Mucosa of rectum (tissue), 2 donors: ENCODE measurements at regions not wholly inside any gene's neighbourhood (a gene's known extent, or its start where the extent isn't known, plus 50 kb on each side); places are given as distances from the start of the nearest gene placed in this dataset.

Experiments used
- H3K27ac ChIP-seq, 2 donors: one replicate each; pipeline ENCODE4 v1.7.0; 2013; ENCODE audit warnings: inconsistent platforms in 2 of 2, low read depth in 2 of 2, low read length in 2 of 2
- H3K27me3 ChIP-seq, 2 donors: one replicate each; pipeline ENCODE4 v1.7.0; 2013; ENCODE audit warnings: low read length in 2 of 2; ENCODE audit not compliant: control insufficient read depth in 2 of 2, insufficient read depth in 2 of 2
- H3K36me3 ChIP-seq, 2 donors: one replicate each; pipeline ENCODE4 v1.7.0; 2013; ENCODE audit warnings: low read length in 2 of 2; ENCODE audit not compliant: control insufficient read depth in 2 of 2, insufficient read depth in 2 of 2
- H3K4me1 ChIP-seq, 2 donors: one replicate each; pipeline ENCODE4 v1.7.0; 2013; ENCODE audit warnings: low read length in 2 of 2, mild to moderate bottlenecking in 1 of 2; ENCODE audit not compliant: control insufficient read depth in 2 of 2, insufficient read depth in 2 of 2
- H3K4me3 ChIP-seq, 2 donors: one replicate each; pipeline ENCODE4 v1.7.0; 2013; ENCODE audit warnings: low read length in 2 of 2
- H3K9ac ChIP-seq, 2 donors: one replicate each; pipeline ENCODE4 v1.7.0; 2013; ENCODE audit warnings: low read length in 2 of 2, low read depth in 1 of 2, mild to moderate bottlenecking in 1 of 2
- H3K9me3 ChIP-seq, 2 donors: one replicate each; pipeline ENCODE4 v1.7.0; 2013; ENCODE audit warnings: low read length in 2 of 2; ENCODE audit not compliant: control insufficient read depth in 2 of 2
- donor health status: healthy.
- donor health status: Normal muscosa, but diverticular disease.

GRCh38 chr3:164927728-164928127 lies 150.6 kb downstream of the SI start:
- H3K4me3 ChIP-seq = no peak overlapping the region
- no peaks in the 10 kb centered on the region for H3K27me3 ChIP-seq
- no peaks in the 10 kb centered on the region for H3K36me3 ChIP-seq
- H3K27ac ChIP-seq = no peak overlapping the region
- H3K9me3 ChIP-seq = no peaks in the 10 kb centered on the region
- H3K9ac ChIP-seq = no peak overlapping the region
- no peaks in the 10 kb centered on the region for H3K4me1 ChIP-seq

- H3K9me3 ChIP-seq = no peaks in the 10 kb centered on the region
- H3K4me3 ChIP-seq = no peak overlapping the region
- H3K27ac ChIP-seq = no peak overlapping the region
- no peaks in the 10 kb centered on the region for H3K4me1 ChIP-seq
- no peaks in the 10 kb centered on the region for H3K36me3 ChIP-seq
- H3K27me3 ChIP-seq = no peaks in the 10 kb centered on the region
- H3K9ac ChIP-seq = no peak overlapping the region
These were observed 159.4 kb downstream of the SI start for GRCh38 chr3:164918905-164919304.

GRCh38 chr3:164912916-164913315 lies 165.4 kb downstream of the SI start:
- H3K4me3 ChIP-seq = no peak overlapping the region
- no peaks in the 10 kb centered on the region for H3K27me3 ChIP-seq
- no peaks in the 10 kb centered on the region for H3K9me3 ChIP-seq
- no peaks in the 10 kb centered on the region for H3K4me1 ChIP-seq
- H3K9ac ChIP-seq = no peak overlapping the region
- no peaks in the 10 kb centered on the region for H3K36me3 ChIP-seq
- H3K27ac ChIP-seq = no peak overlapping the region

GRCh38 chr3:164903820-164904451 lies 174.4 kb downstream of the SI start:
- Histone ChIP-seq H3K27me3 (no peaks in the 10 kb centered on the region), H3K4me3 (no peak overlapping the region), H3K27ac (no peak overlapping the region), H3K4me1 (no peaks in the 10 kb centered on the region), H3K36me3 (no peaks in the 10 kb centered on the region), H3K9ac (no peak overlapping the region), H3K9me3 (no peaks in the 10 kb centered on the region)

GRCh38 chr3:164897342-164897741 lies 181.0 kb downstream of the SI start:
- H3K4me1 ChIP-seq = no peaks in the 10 kb centered on the region
- no peaks in the 10 kb centered on the region for H3K9me3 ChIP-seq
- H3K4me3 ChIP-seq = no peak overlapping the region
- no peak overlapping the region for H3K9ac ChIP-seq
- no peak overlapping the region for H3K27ac ChIP-seq
- no peaks in the 10 kb centered on the region for H3K27me3 ChIP-seq
- no peaks in the 10 kb centered on the region for H3K36me3 ChIP-seq

- Histone ChIP-seq H3K27ac (no peak overlapping the region), H3K27me3 (no peaks in the 10 kb centered on the region), H3K9ac (no peak overlapping the region), H3K9me3 (no peaks in the 10 kb centered on the region), H3K4me1 (no peaks in the 10 kb centered on the region), H3K36me3 (no peaks in the 10 kb centered on the region), H3K4me3 (no peak overlapping the region)
These were observed 188.2 kb downstream of the SI start for GRCh38 chr3:164890061-164890460.

GRCh38 chr3:164883171-164883570 lies 195.1 kb downstream of the SI start:
- no peaks in the 10 kb centered on the region for H3K36me3 ChIP-seq
- H3K9ac ChIP-seq = no peak overlapping the region
- no peaks in the 10 kb centered on the region for H3K27me3 ChIP-seq
- H3K9me3 ChIP-seq = no peaks in the 10 kb centered on the region
- no peak overlapping the region for H3K4me3 ChIP-seq
- H3K27ac ChIP-seq = no peak overlapping the region
- H3K4me1 ChIP-seq = no peaks in the 10 kb centered on the region

DNA sequence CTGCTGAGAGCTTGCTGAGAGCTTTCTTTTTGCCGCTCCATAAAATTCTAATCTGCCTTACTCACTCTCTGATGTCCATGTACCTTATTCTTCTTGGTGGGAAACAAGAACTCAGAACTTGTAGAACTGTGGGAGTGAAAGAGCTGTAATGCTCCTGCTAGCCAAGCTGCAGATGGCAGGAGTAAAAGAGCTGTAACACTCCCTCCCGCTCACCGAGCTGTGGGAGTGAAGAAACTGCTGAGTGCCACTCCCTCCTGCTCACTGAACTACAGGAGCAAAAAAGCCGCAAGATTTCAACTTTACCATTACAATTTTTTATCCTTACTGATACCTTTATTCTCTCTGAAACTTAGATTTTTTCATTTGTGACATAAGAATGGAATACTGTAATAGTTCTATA lies 199.1 kb downstream of the SI start:
- H3K27me3 ChIP-seq = no peaks in the 10 kb centered on the region
- no peak overlapping the region for H3K9ac ChIP-seq
- no peak overlapping the region for H3K27ac ChIP-seq
- H3K4me3 ChIP-seq = no peak overlapping the region
- no peaks in the 10 kb centered on the region for H3K36me3 ChIP-seq
- H3K4me1 ChIP-seq = no peaks in the 10 kb centered on the region
- H3K9me3 ChIP-seq = no peaks in the 10 kb centered on the region

DNA sequence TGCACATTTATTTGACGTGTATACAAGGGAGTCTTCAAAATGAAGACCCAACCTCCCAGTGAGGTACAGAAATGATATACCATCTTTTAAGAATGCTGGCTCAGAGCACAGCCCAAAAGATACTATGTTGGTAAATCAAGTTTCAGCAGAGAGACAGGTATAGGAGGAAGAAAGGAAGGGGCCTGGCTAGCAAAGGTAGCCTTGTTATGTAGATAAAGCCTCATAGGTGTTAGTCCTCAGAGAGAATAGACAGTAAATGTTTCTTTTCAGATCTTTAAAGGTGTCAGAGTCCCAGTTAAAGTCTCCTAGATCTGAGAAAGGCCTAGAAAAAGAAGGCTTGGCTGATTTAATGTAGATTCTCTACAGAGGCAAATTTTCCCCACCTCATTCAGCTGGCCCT lies 213.8 kb downstream of the SI start:
- no peaks in the 10 kb centered on the region for H3K36me3 ChIP-seq
- no peak overlapping the region for H3K27ac ChIP-seq
- H3K27me3 ChIP-seq = no peaks in the 10 kb centered on the region
- no peak overlapping the region for H3K9ac ChIP-seq
- H3K9me3 ChIP-seq = no peaks in the 10 kb centered on the region
- H3K4me3 ChIP-seq = no peak overlapping the region
- no peaks in the 10 kb centered on the region for H3K4me1 ChIP-seq

GRCh38 chr3:164852866-164853265 lies 225.4 kb downstream of the SI start:
- H3K9ac ChIP-seq = no peak overlapping the region

GRCh38 chr3:164851905-164852304 lies 226.4 kb downstream of the SI start:
- Histone ChIP-seq H3K36me3 (no peaks in the 10 kb centered on the region), H3K4me1 (no peaks in the 10 kb centered on the region), H3K27ac (no peak overlapping the region), H3K27me3 (no peaks in the 10 kb centered on the region), H3K4me3 (no peak overlapping the region), H3K9me3 (no peaks in the 10 kb centered on the region), H3K9ac (no peak overlapping the region)

More at GRCh38 chr3:164852866-164853265, 225.4 kb downstream of the SI start:
- Histone ChIP-seq H3K9me3 (no peaks in the 10 kb centered on the region), H3K27me3 (no peaks in the 10 kb centered on the region), H3K4me1 (no peaks in the 10 kb centered on the region), H3K4me3 (no peak overlapping the region), H3K27ac (no peak overlapping the region), H3K36me3 (no peaks in the 10 kb centered on the region)
